ENCODE measurements at regions not wholly inside any gene's neighbourhood (a gene's known extent, or its start where the extent isn't known, plus 50 kb on each side); places are given as distances from the start of the nearest gene placed in this dataset.

DNA sequence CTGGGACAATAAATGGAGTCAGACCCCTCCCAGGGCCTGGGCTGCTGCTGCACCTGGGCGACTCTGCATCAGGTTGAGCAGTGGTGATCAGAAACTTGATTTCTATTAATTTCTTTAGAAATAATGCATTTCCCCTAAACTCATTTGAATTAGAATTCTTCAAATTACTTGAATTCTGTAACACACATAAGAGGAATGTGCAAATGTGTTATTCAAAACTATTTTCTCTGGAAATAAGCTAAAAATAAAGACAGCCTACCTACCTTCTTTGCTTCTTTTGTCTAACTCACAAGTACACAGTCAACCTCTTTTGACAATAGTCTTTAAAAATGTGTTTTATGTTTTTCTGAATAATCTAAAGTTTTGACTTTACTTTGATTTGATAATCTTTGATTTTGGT is 433.0 kb downstream of the KLF12 start:
- no peak overlapping the region for H3K4me3 ChIP-seq
- peaks cover 0 to 38% (median 19%) of the 10 kb centered on the region in 11 experiments; a peak in 15 of 22 replicates for H3K36me3 ChIP-seq
- H3K9ac ChIP-seq = no peak overlapping the region
- H3K9me3 ChIP-seq (replicated peaks in 1 of 11) = no peaks in the 10 kb centered on the region
- H4K20me1 ChIP-seq = no peaks in the 10 kb centered on the region
- TF ChIP-seq Cebpa-rat (IDR thresholded peaks at IDR 0.05) = no peak
- H3K27ac ChIP-seq = no peak overlapping the region
- H3K27me3 ChIP-seq = no peaks in the 10 kb centered on the region
- H3K4me1 ChIP-seq = no peaks in the 10 kb centered on the region
- H3K4me2 ChIP-seq = no peak overlapping the region

DNA sequence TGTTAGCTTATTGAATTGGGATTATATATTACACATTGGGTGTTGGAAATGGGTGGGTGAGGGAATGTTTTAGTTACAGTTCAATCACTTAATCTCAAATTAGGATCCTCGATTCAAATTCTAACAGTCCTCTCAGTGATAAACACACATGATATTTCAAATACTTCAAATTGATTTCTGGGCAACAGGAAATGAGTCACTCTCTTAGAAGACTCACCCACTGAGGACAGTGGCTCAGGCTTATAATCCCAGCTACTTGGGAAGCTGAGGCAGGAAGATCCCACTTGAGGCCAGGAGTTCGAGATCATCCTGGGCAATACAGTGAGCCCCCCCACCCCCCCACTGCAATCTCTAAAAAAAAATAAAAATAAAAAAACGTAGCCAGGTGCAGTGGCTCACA is 435.3 kb downstream of the KLF12 start:
- Histone ChIP-seq H3K36me3 (peaks cover 18 to 41% (median 30%) of the 10 kb centered on the region in 11 experiments), H3K27me3 (no peaks in the 10 kb centered on the region), H3K27ac (no peak overlapping the region), H3K9me3 (replicated peaks in 1 of 11) (no peaks in the 10 kb centered on the region), H3K9ac (no peak overlapping the region), H3K4me2 (no peak overlapping the region), H4K20me1 (no peaks in the 10 kb centered on the region), H3K4me1 (no peaks in the 10 kb centered on the region), H3K4me3 (no peak overlapping the region)
- TF ChIP-seq Cebpa-rat (IDR thresholded peaks at IDR 0.05) = no peak

DNA sequence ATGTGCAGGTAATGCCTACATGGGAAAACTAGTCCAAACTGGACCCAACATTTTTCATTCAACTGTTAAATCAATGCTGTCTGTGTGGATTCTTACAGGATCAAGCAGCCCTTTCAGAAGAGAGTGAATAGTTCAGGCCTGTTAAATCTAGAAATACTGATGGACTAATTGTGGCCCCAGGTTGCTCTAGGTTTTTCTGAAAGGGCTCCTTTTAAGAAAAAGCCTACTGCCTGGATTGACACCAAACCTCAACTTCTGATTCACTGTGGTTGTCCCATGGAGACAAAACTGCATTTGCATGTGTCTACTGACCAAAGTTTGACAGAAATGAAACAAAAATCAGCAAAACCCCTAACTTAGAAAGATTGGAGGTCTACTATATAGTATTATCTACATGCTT is 437.0 kb downstream of the KLF12 start:
- Histone ChIP-seq H3K9me3 (replicated peaks in 1 of 11) (no peaks in the 10 kb centered on the region), H3K27ac (no peak overlapping the region), H3K4me1 (no peaks in the 10 kb centered on the region), H3K27me3 (no peaks in the 10 kb centered on the region), H3K36me3 (peaks cover 21 to 56% (median 37%) of the 10 kb centered on the region in 11 experiments), H3K4me3 (no peak overlapping the region), H3K9ac (no peak overlapping the region), H3K4me2 (no peak overlapping the region), H4K20me1 (no peaks in the 10 kb centered on the region)
- TF ChIP-seq Cebpa-rat (IDR thresholded peaks at IDR 0.05) = no peak

DNA sequence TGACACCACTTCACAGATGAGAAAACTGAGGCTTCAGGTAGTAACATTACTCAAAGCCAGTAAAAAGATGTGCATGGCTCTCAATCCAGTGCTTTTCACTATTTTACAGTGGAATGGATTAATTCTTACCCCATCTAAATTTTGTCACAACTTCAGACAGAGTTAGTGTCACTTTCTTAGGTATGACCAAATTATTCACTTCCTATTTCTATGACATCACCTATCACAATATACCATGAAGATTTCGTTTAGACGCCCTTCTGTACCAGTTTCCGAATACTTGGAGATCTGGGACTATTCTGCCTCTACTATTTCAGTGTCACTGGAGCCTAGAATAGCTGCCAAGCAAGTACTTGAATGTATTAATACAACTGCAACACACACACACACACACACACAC is 437.5 kb downstream of the KLF12 start:
- Histone ChIP-seq H3K4me1 (no peaks in the 10 kb centered on the region), H3K27ac (no peak overlapping the region), H3K9ac (no peak overlapping the region), H3K27me3 (no peaks in the 10 kb centered on the region), H4K20me1 (no peaks in the 10 kb centered on the region), H3K9me3 (replicated peaks in 1 of 11) (no peaks in the 10 kb centered on the region), H3K4me3 (no peak overlapping the region), H3K4me2 (no peak overlapping the region), H3K36me3 (peaks cover 21 to 58% (median 38%) of the 10 kb centered on the region in 11 experiments)
- TF ChIP-seq Cebpa-rat (IDR thresholded peaks at IDR 0.05) = no peak

DNA sequence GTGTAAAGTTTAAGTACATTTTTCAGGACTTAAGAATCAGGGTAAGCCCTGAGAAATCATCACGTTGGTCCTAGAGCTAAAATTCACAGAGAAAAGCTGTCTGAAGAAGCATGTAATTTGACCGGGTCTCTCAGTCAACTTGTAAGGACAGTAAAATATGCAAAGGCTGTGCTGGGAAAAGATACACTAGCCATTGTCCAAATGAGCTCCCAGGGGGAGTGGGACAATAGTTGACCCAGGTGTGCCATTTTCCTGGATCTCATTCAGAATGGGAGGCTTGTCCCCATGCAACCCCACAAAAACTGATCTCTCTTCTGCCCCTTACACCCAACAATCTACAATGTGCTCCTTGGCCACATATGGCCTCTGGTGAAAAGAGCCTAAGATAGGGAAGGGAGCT is 437.9 kb downstream of the KLF12 start:
- Histone ChIP-seq H3K4me2 (no peak overlapping the region), H3K4me1 (no peaks in the 10 kb centered on the region), H3K27ac (no peak overlapping the region), H3K9me3 (replicated peaks in 1 of 11) (no peaks in the 10 kb centered on the region), H3K36me3 (peaks cover 21 to 58% (median 41%) of the 10 kb centered on the region in 11 experiments), H4K20me1 (no peaks in the 10 kb centered on the region), H3K27me3 (no peaks in the 10 kb centered on the region), H3K4me3 (no peak overlapping the region), H3K9ac (no peak overlapping the region)
- no peak for TF ChIP-seq Cebpa-rat (IDR thresholded peaks at IDR 0.05)

DNA sequence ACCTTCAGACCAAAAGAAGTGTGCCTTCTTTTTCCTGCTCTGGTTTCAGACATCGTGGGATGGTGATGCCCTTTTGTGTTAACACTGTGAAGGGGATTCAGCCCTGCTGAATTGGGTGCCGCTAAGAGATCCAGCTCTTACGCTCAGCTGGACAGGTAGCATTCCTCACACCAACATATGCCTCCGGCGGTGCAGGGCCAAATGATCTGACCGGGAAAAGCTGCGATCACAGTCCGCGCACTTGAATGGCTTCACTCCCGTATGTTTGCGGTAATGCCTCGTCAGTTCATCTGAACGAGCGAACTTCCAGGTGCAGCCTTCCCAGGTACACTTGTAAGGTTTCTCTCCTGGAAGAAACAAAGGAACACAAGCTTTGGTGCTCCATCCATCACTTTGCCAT is 438.9 kb downstream of the KLF12 start:
- no peaks in the 10 kb centered on the region for H3K27me3 ChIP-seq
- TF ChIP-seq Cebpa-rat (IDR thresholded peaks at IDR 0.05) = no peak
- no peaks in the 10 kb centered on the region for H4K20me1 ChIP-seq
- peaks cover 21 to 59% (median 42%) of the 10 kb centered on the region in 11 experiments for H3K36me3 ChIP-seq
- H3K27ac ChIP-seq = no peak overlapping the region
- no peak overlapping the region for H3K4me2 ChIP-seq
- no peaks in the 10 kb centered on the region for H3K9me3 ChIP-seq (replicated peaks in 1 of 11)
- H3K4me3 ChIP-seq = no peak overlapping the region
- H3K9ac ChIP-seq = no peak overlapping the region
- H3K4me1 ChIP-seq = no peaks in the 10 kb centered on the region

DNA sequence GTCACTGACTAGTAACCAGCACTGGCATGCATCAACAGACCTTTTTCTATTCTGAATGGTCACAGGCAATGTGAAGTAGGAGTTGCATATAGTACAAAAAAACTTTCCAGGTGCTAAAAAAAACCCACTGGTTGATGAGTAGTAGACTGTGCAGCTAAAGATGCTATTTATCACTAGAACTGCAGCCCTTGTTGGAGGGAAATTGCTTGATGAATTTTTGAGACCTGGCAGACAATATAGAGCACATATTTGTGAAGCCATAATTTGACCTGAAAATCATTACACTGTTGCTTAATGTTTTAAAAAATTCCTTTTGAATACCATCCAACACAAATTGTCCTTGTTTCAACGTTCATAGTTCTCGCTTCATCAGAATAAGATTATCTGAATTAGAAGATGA is 441.0 kb downstream of the KLF12 start:
- H3K36me3 ChIP-seq = peaks cover 21 to 71% (median 50%) of the 10 kb centered on the region in 11 experiments

DNA sequence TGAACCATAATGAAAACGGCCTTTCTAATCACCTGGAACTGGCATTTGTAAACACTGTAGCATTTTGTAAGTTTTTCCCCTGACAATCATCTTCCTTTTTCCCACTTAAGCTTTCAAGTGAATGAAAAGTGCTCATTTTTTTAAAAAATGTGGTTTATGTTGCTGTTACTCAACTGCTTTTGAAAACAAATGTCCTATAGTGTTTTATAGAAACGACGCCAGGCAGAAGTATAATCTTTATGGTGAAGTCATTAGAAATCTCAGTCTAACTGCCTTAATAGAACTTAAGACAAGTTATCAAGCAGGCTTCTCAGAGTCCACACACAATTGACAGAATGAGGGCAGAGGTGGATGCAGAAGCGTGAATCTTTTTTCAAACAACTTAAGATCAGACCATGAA is 442.3 kb downstream of the KLF12 start:
- Histone ChIP-seq H3K4me1 (no peaks in the 10 kb centered on the region), H3K9ac (no peak overlapping the region), H3K27me3 (no peaks in the 10 kb centered on the region), H3K36me3 (peaks cover 21 to 65% (median 46%) of the 10 kb centered on the region in 11 experiments), H3K27ac (no peak overlapping the region), H3K4me3 (no peak overlapping the region), H3K9me3 (replicated peaks in 1 of 11) (no peaks in the 10 kb centered on the region), H3K4me2 (no peak overlapping the region), H4K20me1 (no peaks in the 10 kb centered on the region)
- no peak for TF ChIP-seq Cebpa-rat (IDR thresholded peaks at IDR 0.05)

More for the DNA sequence above, 441.0 kb downstream of the KLF12 start:
- Histone ChIP-seq H3K27me3 (no peaks in the 10 kb centered on the region), H3K4me1 (no peaks in the 10 kb centered on the region), H3K4me3 (no peak overlapping the region), H3K4me2 (no peak overlapping the region), H4K20me1 (no peaks in the 10 kb centered on the region), H3K9me3 (replicated peaks in 1 of 11) (no peaks in the 10 kb centered on the region), H3K27ac (no peak overlapping the region), H3K9ac (no peak overlapping the region)
- no peak for TF ChIP-seq Cebpa-rat (IDR thresholded peaks at IDR 0.05)

DNA sequence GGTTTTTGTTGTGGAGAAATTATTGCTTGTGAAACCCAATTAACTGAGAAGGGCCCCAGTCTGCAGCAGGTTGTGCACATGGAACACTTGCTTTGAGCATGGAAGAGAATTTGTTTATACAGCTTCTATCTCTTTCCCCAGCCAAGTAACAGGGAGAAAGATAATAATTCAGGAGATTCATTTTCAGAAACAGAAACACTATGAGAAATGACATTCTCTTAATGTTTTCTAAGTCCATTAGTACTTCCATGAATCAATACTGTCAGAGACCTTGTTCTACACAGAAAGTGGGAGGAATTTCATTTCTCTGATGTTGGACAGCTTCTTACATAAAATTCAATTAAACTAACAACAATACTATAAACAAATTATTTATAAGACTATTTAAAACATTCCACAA is 446.3 kb downstream of the KLF12 start:
- no peaks in the 10 kb centered on the region for H3K4me1 ChIP-seq
- H3K27ac ChIP-seq = no peak overlapping the region
- no peak overlapping the region for H3K4me3 ChIP-seq
- no peaks in the 10 kb centered on the region for H4K20me1 ChIP-seq
- H3K27me3 ChIP-seq = no peaks in the 10 kb centered on the region
- H3K9me3 ChIP-seq (replicated peaks in 1 of 11) = no peaks in the 10 kb centered on the region
- H3K36me3 ChIP-seq = peaks cover 0 to 26% (median 11%) of the 10 kb centered on the region in 11 experiments; a peak in 15 of 22 replicates
- TF ChIP-seq Cebpa-rat (IDR thresholded peaks at IDR 0.05) = no peak
- H3K9ac ChIP-seq = no peak overlapping the region
- no peak overlapping the region for H3K4me2 ChIP-seq

DNA sequence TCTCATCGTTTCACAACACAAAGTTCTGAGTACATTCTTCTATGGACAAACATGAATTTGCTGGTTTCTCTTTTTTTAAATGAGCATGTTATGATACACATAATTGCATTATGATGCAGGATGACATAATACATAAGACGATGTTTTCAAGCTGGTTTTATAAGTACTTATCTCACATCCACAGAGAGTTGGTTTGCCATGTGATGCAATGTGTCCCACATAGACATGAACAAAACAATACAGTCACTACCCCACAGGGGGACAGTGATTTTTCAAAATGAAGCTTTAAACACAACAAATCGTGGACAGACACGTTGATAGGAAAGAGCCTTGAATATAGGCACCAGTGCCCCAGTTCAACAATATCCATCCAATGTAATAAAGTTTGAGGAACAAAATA is 447.1 kb downstream of the KLF12 start:
- H3K27ac ChIP-seq = no peak overlapping the region
- no peak overlapping the region for H3K4me3 ChIP-seq
- no peaks in the 10 kb centered on the region for H3K27me3 ChIP-seq
- no peaks in the 10 kb centered on the region for H3K9me3 ChIP-seq (replicated peaks in 1 of 11)
- TF ChIP-seq Cebpa-rat (IDR thresholded peaks at IDR 0.05) = no peak
- peaks cover 0 to 18% (median 3%) of the 10 kb centered on the region in 11 experiments; a peak in 10 of 22 replicates for H3K36me3 ChIP-seq
- H3K4me1 ChIP-seq = no peaks in the 10 kb centered on the region
- no peaks in the 10 kb centered on the region for H4K20me1 ChIP-seq
- no peak overlapping the region for H3K4me2 ChIP-seq
- no peak overlapping the region for H3K9ac ChIP-seq

All from BLaER1 treated with 17β-estradiol and CSF1 and Interleukin-3, amounts not matched to agents 10 nM and 100 nM (cell line).